Stimulated activated CD8-positive, alpha-beta memory T cell treated with anti-CD3 and anti-CD28 coated beads, Interleukin-2, amount 100 ng/mL, for 48 hours (primary cell): ENCODE measurements at regions not wholly inside any gene's neighbourhood (a gene's known extent, or its start where the extent isn't known, plus 50 kb on each side); places are given as distances from the start of the nearest gene placed in this dataset.
"Not testable (repeated sequence)": the region's sequence is repeated elsewhere in the genome, so short reads cannot be mapped to it uniquely, and the experiment has no call there.

Experiments
- DNase-seq, 2 donors: peaks; one replicate each; pipeline ENCODE4 v3.0.0-alpha.2; 2020; ENCODE audit warnings: low read depth in 2 of 2

- no peak for DNase-seq
Measured at GRCh38 chr17:43315858-43316521, 82.2 kb upstream of the RNU2-1 start.

- no peak for DNase-seq
Measured at GRCh38 chr17:43315369-43315768, 81.6 kb upstream of the RNU2-1 start.

- no peak for DNase-seq
Measured at GRCh38 chr17:43314611-43315011, 80.8 kb upstream of the RNU2-1 start.

DNA sequence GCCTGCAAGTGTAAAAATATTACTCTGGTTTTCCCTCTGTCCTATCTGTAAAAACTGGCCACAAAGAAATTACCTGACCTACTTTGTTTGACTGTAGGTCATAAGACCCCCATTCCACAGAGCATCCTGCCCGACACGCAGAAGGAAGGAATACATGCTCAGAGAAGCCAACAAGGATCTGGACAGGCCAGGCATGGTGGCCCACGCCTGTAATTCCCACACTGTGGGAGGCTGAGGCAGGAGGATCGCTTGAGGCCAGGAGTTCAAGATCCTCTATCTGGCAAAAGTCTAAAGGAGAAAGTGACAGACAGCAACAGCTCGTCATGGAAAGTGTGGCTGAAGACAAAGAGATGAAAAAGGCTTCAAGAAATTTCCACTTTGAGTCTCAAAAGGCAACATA lies 78.2 kb upstream of the RNU2-1 start:
- DNase-seq: no peak

DNA sequence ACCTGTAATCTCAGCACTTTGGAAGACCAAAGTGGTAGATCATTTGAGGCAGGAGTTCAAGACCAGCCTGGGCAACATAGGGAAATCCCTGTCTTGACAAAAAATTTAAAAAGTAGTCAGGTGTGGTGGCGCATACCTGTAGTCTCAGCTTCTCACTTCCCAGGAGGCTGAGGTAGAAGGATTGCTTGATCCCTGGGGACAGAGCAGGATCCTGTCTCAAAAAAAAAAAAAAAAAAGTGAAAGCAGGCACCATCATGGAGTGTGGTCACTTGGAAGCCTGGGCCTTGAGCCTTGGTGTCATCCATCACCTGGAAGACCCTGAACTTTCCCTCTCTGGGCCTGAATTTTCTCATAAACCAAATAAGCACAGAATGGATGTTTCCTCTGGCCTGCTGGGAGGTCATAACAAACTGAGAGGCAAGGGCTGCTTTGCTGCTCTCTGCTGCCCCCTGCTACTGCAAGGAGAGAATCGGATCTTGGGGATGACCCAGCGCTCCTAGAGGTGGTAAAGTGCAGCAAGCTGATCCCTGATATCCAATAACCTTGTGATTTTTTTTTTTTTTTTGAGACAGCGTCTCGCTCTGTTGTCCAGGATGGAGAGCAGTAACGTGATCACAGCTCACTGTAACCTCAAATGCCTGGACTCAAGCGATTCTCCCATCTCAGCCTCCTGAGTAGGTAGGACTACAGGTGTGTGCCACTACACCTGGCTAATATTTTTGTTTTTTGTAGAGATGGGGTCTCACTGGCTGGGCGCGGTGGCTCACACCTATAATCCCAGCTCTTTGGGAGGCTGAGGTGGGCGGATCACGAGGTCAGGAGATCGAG lies 75.9 kb upstream of the RNU2-1 start:
- no peak for DNase-seq

- DNase-seq: no peak
Measured at GRCh38 chr17:43308999-43309398, 75.2 kb upstream of the RNU2-1 start.

DNA sequence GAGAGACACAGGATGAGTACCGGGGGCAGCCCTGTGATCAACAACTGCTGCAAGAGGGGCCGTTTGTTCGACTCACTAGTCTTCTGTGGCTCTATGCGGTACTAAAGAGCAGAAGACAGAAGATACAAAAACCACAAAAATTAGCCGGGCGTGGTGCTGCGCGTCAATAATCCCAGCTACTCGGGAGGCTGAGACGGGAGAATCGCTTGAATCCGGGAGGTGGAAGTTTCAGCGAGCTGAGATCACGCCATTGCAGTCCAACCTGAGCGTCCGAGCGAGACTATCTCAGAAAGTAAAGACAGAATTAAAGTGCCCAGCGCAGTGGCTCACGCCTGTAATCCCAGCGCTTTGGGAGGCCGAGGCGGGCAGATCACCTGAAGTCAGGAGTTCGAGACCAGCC lies 71.0 kb upstream of the RNU2-1 start:
- DNase-seq: not testable (repeated sequence)

- not testable (repeated sequence) for DNase-seq
Measured at GRCh38 chr17:43303049-43303448, 69.3 kb upstream of the RNU2-1 start.

GRCh38 chr17:43299300-43300076 lies 65.7 kb upstream of the RNU2-1 start:
- DNase-seq: not testable (repeated sequence)

DNA sequence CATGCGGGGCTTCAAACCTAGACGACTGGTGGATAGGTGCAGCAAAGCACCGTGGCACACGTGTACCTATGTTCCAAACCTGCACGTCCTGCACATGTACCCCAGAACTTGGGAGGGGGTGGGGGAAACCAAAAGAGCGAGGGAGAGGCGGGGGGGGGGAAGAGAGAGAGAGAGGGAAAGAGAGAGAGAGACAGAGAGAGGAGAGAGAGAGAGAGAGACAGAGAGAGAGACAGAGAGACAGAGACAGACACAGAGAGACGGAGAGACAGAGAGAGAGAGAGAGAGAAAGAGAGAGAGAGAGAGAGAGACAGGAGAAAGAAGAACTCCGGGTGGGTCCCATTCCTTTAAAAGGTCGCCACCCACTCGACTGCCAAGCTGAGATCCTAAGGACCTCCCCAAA lies 55.9 kb upstream of the RNU2-1 start:
- DNase-seq: not testable (repeated sequence)

- not testable (repeated sequence) for DNase-seq
Measured at GRCh38 chr17:43283606-43284005, 49.8 kb upstream of the RNU2-1 start.
